ENCODE measurements at regions not wholly inside any gene's neighbourhood (a gene's known extent, or its start where the extent isn't known, plus 50 kb on each side); places are given as distances from the start of the nearest gene placed in this dataset.

DNA sequence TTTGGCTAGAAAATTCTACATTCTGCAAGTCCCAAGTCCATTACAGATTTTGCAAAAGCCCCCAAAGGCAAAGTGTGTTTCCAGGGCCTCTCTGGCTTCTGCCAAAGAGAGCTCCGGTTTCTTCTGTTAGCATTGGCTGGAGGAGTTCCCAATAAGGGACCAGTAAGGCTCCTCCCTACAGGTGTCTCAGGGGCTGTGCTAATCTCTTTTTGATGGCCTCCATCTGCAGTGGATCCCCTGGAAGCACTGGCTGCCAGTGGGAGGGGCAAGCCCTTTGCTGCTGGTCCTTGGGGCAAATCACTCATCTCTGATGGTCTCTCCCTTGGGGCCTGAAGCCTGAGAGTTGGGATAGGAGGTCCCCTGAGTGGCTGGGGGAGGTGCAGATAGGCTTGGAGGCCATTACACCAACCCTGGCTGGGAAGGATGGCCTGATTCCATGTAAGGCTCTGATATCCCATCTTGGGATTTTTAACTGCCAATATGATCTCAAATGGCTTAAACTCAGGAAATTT is 89.1 kb upstream of the USP24 start:
- TF ChIP-seq, protein P1, sequence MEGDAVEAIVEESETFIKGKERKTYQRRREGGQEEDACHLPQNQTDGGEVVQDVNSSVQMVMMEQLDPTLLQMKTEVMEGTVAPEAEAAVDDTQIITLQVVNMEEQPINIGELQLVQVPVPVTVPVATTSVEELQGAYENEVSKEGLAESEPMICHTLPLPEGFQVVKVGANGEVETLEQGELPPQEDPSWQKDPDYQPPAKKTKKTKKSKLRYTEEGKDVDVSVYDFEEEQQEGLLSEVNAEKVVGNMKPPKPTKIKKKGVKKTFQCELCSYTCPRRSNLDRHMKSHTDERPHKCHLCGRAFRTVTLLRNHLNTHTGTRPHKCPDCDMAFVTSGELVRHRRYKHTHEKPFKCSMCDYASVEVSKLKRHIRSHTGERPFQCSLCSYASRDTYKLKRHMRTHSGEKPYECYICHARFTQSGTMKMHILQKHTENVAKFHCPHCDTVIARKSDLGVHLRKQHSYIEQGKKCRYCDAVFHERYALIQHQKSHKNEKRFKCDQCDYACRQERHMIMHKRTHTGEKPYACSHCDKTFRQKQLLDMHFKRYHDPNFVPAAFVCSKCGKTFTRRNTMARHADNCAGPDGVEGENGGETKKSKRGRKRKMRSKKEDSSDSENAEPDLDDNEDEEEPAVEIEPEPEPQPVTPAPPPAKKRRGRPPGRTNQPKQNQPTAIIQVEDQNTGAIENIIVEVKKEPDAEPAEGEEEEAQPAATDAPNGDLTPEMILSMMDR (conservative IDR thresholded peaks at IDR 0.05): no peak
- Histone ChIP-seq H3K4me1 (ENCODE audit: control insufficient read depth, insufficient read depth, low read length) (peaks cover 11% of the 10 kb centered on the region), H3K4me3 (ENCODE audit: low read length) (no peak overlapping the region), H3K36me3 (ENCODE audit: control insufficient read depth, insufficient read depth, low read length) (no peaks in the 10 kb centered on the region), H3K9ac (ENCODE audit: extremely low read depth, low read length, poor library complexity, severe bottlenecking) (no peak overlapping the region), H3K27ac (ENCODE audit: low read depth, low read length) (no peak overlapping the region), H3K27me3 (ENCODE audit: control insufficient read depth, insufficient read depth, low read length, poor library complexity, severe bottlenecking) (peaks cover 18% of the 10 kb centered on the region), H3K9me3 (ENCODE audit: control insufficient read depth, low read length) (no peaks in the 10 kb centered on the region)
- Mint-ChIP-seq H3K27me3 (ENCODE audit: insufficient read depth) (peaks cover 24% of the 10 kb centered on the region), H3K4me1 (peaks cover 3% of the 10 kb centered on the region), H3K9me3 (no peaks in the 10 kb centered on the region), H3K36me3 (ENCODE audit: low read depth) (no peaks in the 10 kb centered on the region), H3K4me3 (no peak overlapping the region), H3K27ac (no peak overlapping the region)
- WGBS, 2 experiments (ENCODE audit: insufficient coverage in 1 of 2, insufficient read length in 1 of 2): 44% methylated on average over 1 of the region's 1 CpG; no CpG with 5 or more reads in 1 of the 2 experiments
- DNase-seq: peak; percentile 68

DNA sequence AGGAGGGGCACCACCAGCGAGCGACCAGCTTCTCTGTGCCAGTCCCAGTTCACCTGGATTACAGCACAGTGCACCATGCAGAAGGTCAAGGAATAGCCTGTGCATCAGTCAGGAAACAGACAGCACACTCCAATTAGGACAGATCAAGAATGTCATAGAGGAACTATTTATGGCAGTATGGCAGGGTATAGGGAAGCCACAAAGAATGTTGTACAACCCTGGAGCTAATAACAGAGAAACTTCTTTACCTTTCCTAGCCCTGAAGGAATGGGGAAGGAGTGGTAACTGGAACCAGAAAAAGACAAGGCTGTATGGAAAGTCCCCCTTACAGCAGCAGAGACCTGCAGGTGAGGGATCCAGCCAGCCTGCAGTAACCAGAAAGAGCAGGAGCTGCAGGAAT is 87.8 kb upstream of the USP24 start:
- Histone ChIP-seq H3K4me1 (ENCODE audit: control insufficient read depth, insufficient read depth, low read length) (peaks cover 11% of the 10 kb centered on the region), H3K27ac (ENCODE audit: low read depth, low read length) (no peak overlapping the region), H3K27me3 (ENCODE audit: control insufficient read depth, insufficient read depth, low read length, poor library complexity, severe bottlenecking) (peaks cover 24% of the 10 kb centered on the region), H3K36me3 (ENCODE audit: control insufficient read depth, insufficient read depth, low read length) (no peaks in the 10 kb centered on the region), H3K9me3 (ENCODE audit: control insufficient read depth, low read length) (no peaks in the 10 kb centered on the region), H3K9ac (ENCODE audit: extremely low read depth, low read length, poor library complexity, severe bottlenecking) (no peak overlapping the region), H3K4me3 (ENCODE audit: low read length) (no peak overlapping the region)
- H3K9me3 Mint-ChIP-seq: no peaks in the 10 kb centered on the region
- WGBS, 2 experiments (ENCODE audit: insufficient coverage in 1 of 2, insufficient read length in 1 of 2): 92 to 100% methylated on average over 2 of the region's 2 CpGs
- H3K36me3 Mint-ChIP-seq (ENCODE audit: low read depth): no peaks in the 10 kb centered on the region
- DNase-seq: no peak
- peaks cover 23% of the 10 kb centered on the region for H3K27me3 Mint-ChIP-seq (ENCODE audit: insufficient read depth)
- no peak overlapping the region for H3K4me3 Mint-ChIP-seq
- peaks cover 3% of the 10 kb centered on the region for H3K4me1 Mint-ChIP-seq
- TF ChIP-seq, protein P1 (conservative IDR thresholded peaks at IDR 0.05): no peak
- no peak overlapping the region for H3K27ac Mint-ChIP-seq

DNA sequence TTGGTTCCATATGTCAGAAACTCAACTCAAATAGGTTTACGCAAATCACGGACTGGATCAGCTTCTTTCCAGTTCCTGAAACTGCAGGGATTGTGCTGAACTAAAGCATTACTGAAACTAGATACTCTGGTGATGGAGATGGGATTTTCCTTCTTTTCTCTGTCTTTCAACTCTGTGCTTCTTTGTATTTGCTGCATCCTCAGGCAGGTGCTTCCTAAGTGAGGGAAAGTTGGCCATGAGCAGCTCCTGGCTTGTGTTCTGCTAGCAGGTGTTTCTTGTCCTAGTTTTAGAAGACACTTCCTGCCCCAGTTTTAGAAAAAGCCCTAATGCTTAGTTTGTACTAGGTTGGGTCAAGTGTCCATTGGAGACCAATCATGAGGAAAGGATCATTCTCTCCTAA is 86.7 kb upstream of the USP24 start:
- WGBS, 2 experiments (ENCODE audit: insufficient coverage in 1 of 2, insufficient read length in 1 of 2): 91% methylated on average over 2 of the region's 2 CpGs; no CpG with 5 or more reads in 1 of the 2 experiments
- H3K27me3 Mint-ChIP-seq (ENCODE audit: insufficient read depth): peaks cover 23% of the 10 kb centered on the region

More for the DNA sequence above, 86.7 kb upstream of the USP24 start:
- Histone ChIP-seq H3K27ac (ENCODE audit: low read depth, low read length) (no peak overlapping the region), H3K36me3 (ENCODE audit: control insufficient read depth, insufficient read depth, low read length) (no peaks in the 10 kb centered on the region), H3K4me3 (ENCODE audit: low read length) (no peak overlapping the region), H3K9me3 (ENCODE audit: control insufficient read depth, low read length) (no peaks in the 10 kb centered on the region), H3K27me3 (ENCODE audit: control insufficient read depth, insufficient read depth, low read length, poor library complexity, severe bottlenecking) (peaks cover 24% of the 10 kb centered on the region), H3K9ac (ENCODE audit: extremely low read depth, low read length, poor library complexity, severe bottlenecking) (no peak overlapping the region), H3K4me1 (ENCODE audit: control insufficient read depth, insufficient read depth, low read length) (peaks cover 11% of the 10 kb centered on the region)
- TF ChIP-seq, protein P1 (conservative IDR thresholded peaks at IDR 0.05): no peak
- no peak for DNase-seq
- no peaks in the 10 kb centered on the region for H3K36me3 Mint-ChIP-seq (ENCODE audit: low read depth)
- H3K4me3 Mint-ChIP-seq: no peak overlapping the region
- no peak overlapping the region for H3K27ac Mint-ChIP-seq
- no peaks in the 10 kb centered on the region for H3K9me3 Mint-ChIP-seq
- peaks cover 3% of the 10 kb centered on the region for H3K4me1 Mint-ChIP-seq

All from endodermal cell (in vitro differentiated cells).